ENCODE measurements at regions not wholly inside any gene's neighbourhood (a gene's known extent, or its start where the extent isn't known, plus 50 kb on each side); places are given as distances from the start of the nearest gene placed in this dataset.

DNA sequence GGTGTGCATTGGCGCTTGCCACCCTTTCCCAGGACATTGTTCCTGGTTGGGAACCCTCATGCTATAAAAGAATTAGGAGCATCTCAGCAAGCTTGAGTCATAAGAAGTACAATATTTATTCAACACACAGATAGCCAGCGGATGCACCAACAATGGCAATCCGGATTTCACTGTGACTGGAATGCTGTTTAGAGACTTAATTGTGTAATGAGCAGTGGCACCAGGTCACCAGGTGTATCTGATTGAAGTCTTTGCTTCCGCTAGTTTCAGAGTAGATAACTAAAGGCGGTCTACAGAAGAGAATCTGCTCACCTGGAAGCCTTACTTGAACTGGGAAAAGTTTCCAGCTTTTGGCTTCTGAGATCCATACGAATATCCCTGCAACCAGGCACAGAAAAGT, 772.3 kb upstream of the GHITM start:
- no peak for DNase-seq (ENCODE audit: low spot score)

GRCh38 chr10:83371696-83372490, 767.4 kb upstream of the GHITM start:
- DNase-seq (ENCODE audit: low spot score) = no peak

- DNase-seq (ENCODE audit: low spot score) = no peak
Measured at GRCh38 chr10:83372646-83373045, 766.7 kb upstream of the GHITM start.

DNA sequence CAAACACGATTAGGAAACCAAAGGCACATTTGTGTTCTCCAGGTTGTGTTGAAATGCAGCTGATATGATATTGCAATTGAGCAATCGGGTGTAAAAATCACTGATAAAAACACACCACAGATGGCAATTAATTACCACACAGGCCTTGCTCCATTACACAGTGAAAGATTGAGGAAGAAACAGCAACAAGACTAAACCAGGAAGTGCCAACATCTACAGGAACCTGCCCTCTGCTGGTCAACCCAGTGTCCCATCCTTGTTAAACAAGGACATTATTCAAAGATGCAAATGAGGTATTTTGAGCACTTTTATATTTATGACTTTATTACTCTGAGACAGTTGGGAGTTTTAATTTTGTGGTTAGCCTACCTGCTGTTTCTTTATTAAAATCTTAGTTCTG, 765.6 kb upstream of the GHITM start:
- no peak for DNase-seq (ENCODE audit: low spot score)

GRCh38 chr10:83374741-83375140, 764.6 kb upstream of the GHITM start:
- no peak for DNase-seq (ENCODE audit: low spot score)

DNA sequence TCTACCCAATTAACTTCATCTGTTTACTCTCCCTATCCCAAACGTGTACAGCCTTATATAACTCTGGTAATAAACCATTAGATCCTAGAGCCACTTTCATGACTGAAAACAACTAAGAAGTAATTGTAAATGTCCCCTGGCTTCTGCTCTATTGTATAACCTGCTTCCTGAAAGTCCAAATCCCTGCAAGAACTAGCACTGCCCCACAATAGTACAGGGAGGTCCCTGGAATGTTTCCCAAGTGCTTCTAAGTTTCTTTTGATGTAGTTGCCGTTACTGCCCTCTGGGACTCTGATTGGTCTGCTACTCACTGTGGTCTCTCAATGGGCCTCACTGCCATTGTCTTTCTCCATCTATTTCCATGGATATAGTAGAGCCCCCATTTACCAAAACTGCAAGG, 764.0 kb upstream of the GHITM start:
- no peak for DNase-seq (ENCODE audit: low spot score)

DNA sequence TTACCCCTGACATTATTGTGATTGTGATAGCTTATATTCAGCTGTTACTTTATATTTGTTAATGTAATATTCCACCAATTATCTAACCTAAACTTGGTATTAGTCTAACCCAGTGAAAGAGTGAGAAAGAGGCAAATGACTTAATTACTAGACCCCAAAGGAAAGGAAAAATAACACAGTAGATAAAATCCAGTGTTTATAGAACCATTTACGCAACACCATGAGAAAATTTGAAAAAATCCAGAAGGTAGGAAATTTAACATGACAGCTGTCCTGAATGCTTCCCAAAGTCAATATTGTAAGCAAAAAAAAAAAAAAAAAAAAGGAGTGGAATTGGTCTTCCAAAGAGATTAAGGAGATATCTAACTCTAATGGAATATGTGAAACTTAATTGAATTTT, 741.5 kb upstream of the GHITM start:
- DNase-seq (ENCODE audit: low spot score) = no peak

GRCh38 chr10:83410570-83410969, 728.7 kb upstream of the GHITM start:
- no peak for DNase-seq (ENCODE audit: low spot score)

DNA sequence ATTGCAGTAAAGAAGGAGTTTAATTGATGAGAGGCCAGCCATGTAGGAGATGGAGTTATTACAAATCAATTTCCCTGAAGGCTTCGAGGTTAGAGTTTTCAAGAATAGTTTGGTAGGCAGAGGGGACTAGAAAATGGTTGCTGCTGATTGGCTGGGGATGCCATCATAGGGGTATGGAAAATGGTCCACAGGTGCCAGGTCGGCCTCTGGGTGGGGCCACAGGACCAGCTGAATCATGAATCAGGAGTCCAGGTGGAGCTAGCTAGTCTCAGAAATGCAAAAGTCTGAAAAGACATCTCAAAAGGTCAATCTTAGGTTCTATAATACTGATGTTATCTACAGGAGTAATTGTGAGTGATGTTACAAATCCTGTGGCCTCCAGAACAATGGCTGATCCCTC, 714.0 kb upstream of the GHITM start:
- DNase-seq (ENCODE audit: low spot score) = no peak

GRCh38 chr10:83427101-83427500, 712.2 kb upstream of the GHITM start:
- DNase-seq (ENCODE audit: low spot score) = no peak

DNA sequence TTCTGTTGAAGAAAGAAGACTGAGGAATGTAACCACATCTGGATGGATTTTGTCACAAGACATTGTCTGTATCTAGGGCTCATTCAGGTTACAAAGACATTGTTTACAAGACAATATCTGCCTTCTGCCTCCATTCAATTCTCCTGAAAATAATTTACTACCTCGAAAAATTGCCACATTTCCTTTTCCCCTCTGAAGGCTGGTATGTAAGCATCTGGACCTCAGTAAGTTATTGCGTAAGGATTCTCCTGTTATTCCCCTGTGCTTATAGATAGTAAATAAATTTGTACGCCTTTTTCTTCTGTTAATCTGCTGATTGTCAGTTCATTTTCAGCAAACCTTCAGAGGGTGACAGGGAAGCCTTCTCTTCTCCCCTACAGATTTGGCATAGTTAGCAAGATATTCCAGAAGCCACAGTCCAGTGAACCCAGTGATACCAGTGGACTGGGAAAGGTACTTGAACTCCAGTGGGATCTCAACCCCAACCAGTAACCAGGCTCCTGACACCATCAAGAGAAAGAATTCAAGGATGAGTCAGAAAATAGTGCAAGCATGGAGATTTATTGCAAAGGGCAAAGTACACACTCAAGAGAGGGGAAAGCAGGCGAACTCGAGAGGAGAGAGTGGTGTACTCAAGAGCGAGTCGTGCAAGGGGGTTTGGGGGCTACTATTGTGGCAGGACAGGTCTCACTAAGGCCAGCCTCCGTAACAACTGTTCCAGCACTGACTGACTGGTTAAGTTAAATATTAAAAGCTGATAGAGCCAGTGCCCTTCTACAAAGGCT, 706.9 kb upstream of the GHITM start:
- DNase-seq (ENCODE audit: low spot score) = no peak

- no peak for DNase-seq (ENCODE audit: low spot score)
Measured at GRCh38 chr10:83433705-83434104, 705.6 kb upstream of the GHITM start.

DNA sequence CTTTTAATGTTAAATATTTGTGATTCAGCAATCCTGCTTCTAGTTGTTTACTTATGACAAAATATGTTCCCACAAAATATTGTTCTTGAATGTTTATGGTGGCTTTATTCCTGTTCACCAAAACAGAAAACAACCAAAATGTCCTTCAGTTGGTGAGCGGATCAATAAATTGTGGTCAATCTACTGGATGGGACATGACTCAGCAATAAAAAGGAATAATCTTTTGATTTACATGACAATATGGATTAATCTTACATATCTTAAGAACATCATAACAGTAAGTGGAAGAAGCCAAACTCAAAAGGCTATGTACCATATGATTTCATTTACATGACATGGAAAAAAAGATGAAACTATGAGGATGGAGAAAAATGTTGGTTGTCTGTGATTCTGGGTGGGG, 691.3 kb upstream of the GHITM start:
- no peak for DNase-seq (ENCODE audit: low spot score)

- DNase-seq (ENCODE audit: low spot score) = no peak
Measured at GRCh38 chr10:83458611-83459010, 680.7 kb upstream of the GHITM start.

DNA sequence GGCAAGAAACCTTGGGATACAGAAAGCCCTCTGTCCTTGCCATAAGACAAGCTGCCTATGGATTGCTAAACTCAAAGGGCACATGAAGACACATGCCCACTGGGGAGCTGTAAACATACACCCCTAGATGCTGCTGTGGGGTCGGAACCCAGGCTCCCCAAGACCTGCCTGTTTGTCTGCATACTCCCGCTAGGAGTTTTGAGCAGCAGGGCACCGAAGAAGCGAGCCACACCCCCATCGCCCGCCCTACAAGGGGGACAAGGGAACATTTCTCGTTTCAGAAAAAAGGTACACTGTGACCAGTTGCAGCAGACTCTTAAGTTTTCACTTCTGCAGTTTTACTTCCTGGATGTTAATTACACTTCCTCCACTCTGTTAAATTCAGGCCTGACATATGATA, 680.2 kb upstream of the GHITM start:
- no peak for DNase-seq (ENCODE audit: low spot score)

DNA sequence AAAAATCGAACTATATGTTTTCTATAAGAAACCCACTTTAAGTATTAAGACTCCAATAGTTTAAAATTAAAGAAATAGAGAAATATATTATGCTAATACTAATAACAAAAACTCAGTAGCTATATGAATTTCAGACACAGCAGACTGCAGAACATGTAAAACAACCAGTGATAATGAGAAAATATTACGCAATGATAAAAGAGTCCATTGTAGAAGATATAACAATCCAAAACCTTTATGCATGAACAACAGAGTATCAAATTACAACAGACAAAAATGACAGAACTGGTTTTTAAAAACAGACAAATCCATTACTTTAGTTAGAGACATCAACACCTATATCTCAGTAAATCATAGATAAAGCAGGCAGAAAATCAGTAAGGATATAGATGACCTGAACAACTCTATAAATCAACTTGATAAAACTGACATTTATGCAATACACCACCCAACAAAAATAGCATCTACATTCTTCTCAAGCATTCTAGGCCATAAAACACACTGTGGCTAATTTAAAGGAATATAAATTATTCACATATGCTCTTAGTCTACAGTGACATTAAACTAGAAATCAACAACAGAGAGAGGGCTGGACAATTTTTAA, 669.5 kb upstream of the GHITM start:
- no peak for DNase-seq (ENCODE audit: low spot score)

DNA sequence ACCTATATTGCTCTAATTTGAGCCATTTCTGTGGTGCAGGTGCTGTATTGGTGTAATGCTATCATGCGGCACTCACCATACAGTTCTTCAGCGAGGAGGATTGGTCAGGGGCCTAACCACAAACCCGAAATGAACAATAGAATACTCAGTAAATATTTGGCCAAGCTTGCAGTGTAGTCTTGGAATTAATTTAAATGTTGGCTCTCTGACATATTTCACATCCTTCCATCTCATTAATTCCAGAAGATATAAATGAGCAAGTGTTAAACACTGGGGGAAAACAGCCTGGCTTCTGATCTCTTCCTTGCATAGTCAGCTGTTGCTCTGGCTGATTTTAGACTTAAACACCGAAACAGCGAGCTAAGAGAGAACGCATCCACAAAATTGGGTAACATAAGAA, 663.1 kb upstream of the GHITM start:
- DNase-seq (ENCODE audit: low spot score) = no peak

GRCh38 chr10:83489161-83489560, 650.1 kb upstream of the GHITM start:
- no peak for DNase-seq (ENCODE audit: low spot score)

GRCh38 chr10:83492004-83492403, 647.3 kb upstream of the GHITM start:
- no peak for DNase-seq (ENCODE audit: low spot score)

GRCh38 chr10:83512681-83513080, 626.6 kb upstream of the GHITM start:
- no peak for DNase-seq (ENCODE audit: low spot score)

DNA sequence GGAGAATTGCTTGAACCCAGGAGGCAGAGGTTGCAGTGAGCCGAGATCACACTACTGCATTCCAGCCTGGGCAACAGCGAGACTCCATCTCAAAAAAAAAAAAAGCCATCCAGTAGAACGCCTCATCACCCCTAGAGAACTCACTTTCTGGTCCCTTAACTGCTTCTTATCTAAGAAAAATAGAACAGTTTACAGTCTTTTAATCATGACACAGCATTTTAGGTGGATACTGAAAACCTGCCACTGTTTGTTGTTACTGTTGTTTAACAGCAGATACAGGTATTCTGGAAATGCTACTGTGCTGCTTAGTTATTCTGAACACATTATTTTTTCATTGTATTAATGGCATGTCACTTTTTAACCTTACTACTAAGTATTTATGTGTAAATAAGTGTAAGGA, 624.3 kb upstream of the GHITM start:
- no peak for DNase-seq (ENCODE audit: low spot score)

GRCh38 chr10:83516788-83517187, 622.5 kb upstream of the GHITM start:
- no peak for DNase-seq (ENCODE audit: low spot score)

DNA sequence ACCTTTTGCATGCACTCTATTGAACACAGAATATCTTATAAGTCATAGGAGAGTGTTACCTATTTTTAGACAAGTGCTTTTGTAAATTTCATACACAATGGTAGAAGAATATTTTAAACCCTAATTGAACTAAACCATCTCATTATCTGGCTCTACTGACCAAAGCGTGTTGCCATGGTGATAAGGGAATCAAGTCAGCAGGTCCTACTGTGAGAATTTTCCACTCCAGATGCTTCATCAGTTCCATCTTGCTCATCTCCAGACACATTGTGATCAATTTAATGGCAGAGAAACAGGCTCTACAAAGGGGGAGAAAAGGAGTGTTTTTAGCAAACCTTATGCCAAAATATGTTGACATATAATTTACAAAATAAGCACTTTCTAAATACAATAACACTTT, 621.9 kb upstream of the GHITM start:
- no peak for DNase-seq (ENCODE audit: low spot score)
